Activated gamma-delta T cell treated with Interleukin-2 at 50 U/mL for 16 hours (primary cell): ENCODE measurements at regions not wholly inside any gene's neighbourhood (a gene's known extent, or its start where the extent isn't known, plus 50 kb on each side); places are given as distances from the start of the nearest gene placed in this dataset.

ENCODE experiments used
- DNase-seq: peaks from one replicate; pipeline ENCODE4 v3.0.0-alpha.2; 2020

GRCh38 chr1:34331020-34331926 is 154.6 kb downstream of the C1orf94 start:
- DNase-seq, result no peak

GRCh38 chr1:34332996-34333395 is 156.3 kb downstream of the C1orf94 start:
- no peak for DNase-seq

GRCh38 chr1:34338871-34339270 is 162.2 kb downstream of the C1orf94 start:
- no peak for DNase-seq

GRCh38 chr1:34341896-34342295 is 165.2 kb downstream of the C1orf94 start:
- DNase-seq, result no peak

GRCh38 chr1:34342334-34342733 is 165.6 kb downstream of the C1orf94 start:
- no peak for DNase-seq

- no peak for DNase-seq
These were observed 169.4 kb downstream of the C1orf94 start for GRCh38 chr1:34346128-34346527.

- no peak for DNase-seq
These were observed 176.7 kb downstream of the C1orf94 start for GRCh38 chr1:34353409-34353808.

- no peak for DNase-seq
These were observed 177.7 kb downstream of the C1orf94 start for GRCh38 chr1:34354367-34354766.

GRCh38 chr1:34356853-34357252 is 180.1 kb downstream of the C1orf94 start:
- no peak for DNase-seq

- DNase-seq, result no peak
These were observed 181.9 kb downstream of the C1orf94 start for GRCh38 chr1:34358636-34359035.

- DNase-seq, result no peak
These were observed 182.7 kb downstream of the C1orf94 start for GRCh38 chr1:34359411-34359810.

GRCh38 chr1:34360574-34360973 is 183.9 kb downstream of the C1orf94 start:
- no peak for DNase-seq

GRCh38 chr1:34361121-34361520 is 184.4 kb downstream of the C1orf94 start:
- DNase-seq, result no peak

- no peak for DNase-seq
These were observed 185.2 kb downstream of the C1orf94 start for GRCh38 chr1:34361781-34362357.

GRCh38 chr1:34362949-34363348 is 186.2 kb downstream of the C1orf94 start:
- DNase-seq, result no peak

GRCh38 chr1:34363447-34363846 is 186.7 kb downstream of the C1orf94 start:
- DNase-seq, result no peak

GRCh38 chr1:34363915-34364314 is 187.2 kb downstream of the C1orf94 start:
- no peak for DNase-seq

GRCh38 chr1:34364376-34364775 is 187.7 kb downstream of the C1orf94 start:
- no peak for DNase-seq

- DNase-seq, result no peak
These were observed 188.6 kb downstream of the C1orf94 start for GRCh38 chr1:34365295-34365694.

- no peak for DNase-seq
These were observed 190.3 kb downstream of the C1orf94 start for GRCh38 chr1:34366875-34367624.

GRCh38 chr1:34367954-34368353 is 191.2 kb downstream of the C1orf94 start:
- no peak for DNase-seq

GRCh38 chr1:34369701-34370455 is 193.2 kb downstream of the C1orf94 start:
- no peak for DNase-seq

- DNase-seq, result no peak
These were observed 194.0 kb downstream of the C1orf94 start for GRCh38 chr1:34370748-34371147.
